A673 (cell line): ENCODE measurements at regions not wholly inside any gene's neighbourhood (a gene's known extent, or its start where the extent isn't known, plus 50 kb on each side); places are given as distances from the start of the nearest gene placed in this dataset.

Experiments used
- BruUV-seq: library from RNA; stranded (reverse); fragments of 400-500 nt; replicated peaks from 2 replicates; lab custom pipeline; 2021; lab: Mats Ljungman, UMichigan
- CTCF ChIA-PET: fragments of 300-600 bp; sonication (Branson Sonifier 250); formaldehyde crosslinking; loops from one replicate; lab custom pipeline; 2022; ENCODE audit warnings: antibody characterized with exemption; lab: Charles Lee
- POLR2A ChIA-PET: fragments of 300-600 bp; sonication (Branson Sonifier 250); formaldehyde crosslinking; loops from one replicate; lab custom pipeline; 2022; ENCODE audit warnings: antibody characterized with exemption; ENCODE audit not compliant: low non-redundant PET; lab: Charles Lee
- DNase-seq: peaks from one replicate; pipeline ENCODE4 v3.0.0-alpha.2; 2015; ENCODE audit warnings: low spot score
- H3K27ac ChIP-seq: fragments of 200-600 bp; sonication (generic); 2 replicates; pipeline ENCODE4 v1.5.1; 2016; ENCODE audit warnings: mixed run types, low read depth, mild to moderate bottlenecking, mixed read lengths, antibody characterized with exemption, low read length; ENCODE audit not compliant: poor library complexity, severe bottlenecking
- H3K27me3 ChIP-seq: fragments of 200-600 bp; sonication (generic); replicated peaks from 2 replicates; pipeline ENCODE4 v1.6.1; 2017; ENCODE audit warnings: mixed run types, low read depth, mild to moderate bottlenecking, mixed read lengths, antibody characterized with exemption, low read length; ENCODE audit not compliant: insufficient read depth, poor library complexity
- H3K36me3 ChIP-seq: fragments of 200-600 bp; sonication (generic); 2 replicates; pipeline ENCODE4 v1.6.1; 2016; ENCODE audit warnings: mixed run types, mild to moderate bottlenecking, mixed read lengths, antibody characterized with exemption, low read length; ENCODE audit not compliant: insufficient read depth, poor library complexity, severe bottlenecking
- H3K4me1 ChIP-seq: fragments of 200-600 bp; sonication (generic); 2 replicates; pipeline ENCODE4 v1.6.1; 2017; ENCODE audit warnings: mixed run types, mild to moderate bottlenecking, mixed read lengths, antibody characterized with exemption, low read length; ENCODE audit not compliant: insufficient read depth, poor library complexity, severe bottlenecking
- H3K4me3 ChIP-seq: fragments of 200-600 bp; sonication (generic); 2 replicates; pipeline ENCODE4 v1.5.1; 2016; ENCODE audit warnings: low read depth, mixed run types, mild to moderate bottlenecking, mixed read lengths, low read length; ENCODE audit not compliant: poor library complexity, severe bottlenecking
- H3K9me3 ChIP-seq: fragments of 200-600 bp; sonication (generic); 2 replicates; pipeline ENCODE4 v1.6.1; 2016; ENCODE audit warnings: mixed run types, low read depth, mild to moderate bottlenecking, mixed read lengths, antibody characterized with exemption, low read length; ENCODE audit not compliant: poor library complexity, severe bottlenecking
- EZH2 ChIP-seq: fragments of 200-600 bp; sonication (generic); IDR thresholded peaks from 2 replicates; pipeline ENCODE4 v1.6.1; 2017; ENCODE audit warnings: borderline replicate concordance, low read depth, mild to moderate bottlenecking, mixed read lengths, antibody characterized with exemption, low read length; ENCODE audit not compliant: poor library complexity, severe bottlenecking
- intact Hi-C: fragments of 100-400 bp; cut with micrococcal nuclease; formaldehyde crosslinking; loops from one replicate; pipeline ENCODE4 v1.10.0; 2022; ENCODE audit not compliant: unreplicated experiment
- TF ChIP-seq, protein P1 (sequence below): fragments of 300-800, 200-600 bp; sonication (generic); conservative IDR thresholded peaks from 2 replicates; pipeline ENCODE4 v1.5.1; 2017; ENCODE audit warnings: low read depth, mild to moderate bottlenecking, antibody characterized with exemption, low read length, moderate library complexity, mixed read lengths

DNA sequence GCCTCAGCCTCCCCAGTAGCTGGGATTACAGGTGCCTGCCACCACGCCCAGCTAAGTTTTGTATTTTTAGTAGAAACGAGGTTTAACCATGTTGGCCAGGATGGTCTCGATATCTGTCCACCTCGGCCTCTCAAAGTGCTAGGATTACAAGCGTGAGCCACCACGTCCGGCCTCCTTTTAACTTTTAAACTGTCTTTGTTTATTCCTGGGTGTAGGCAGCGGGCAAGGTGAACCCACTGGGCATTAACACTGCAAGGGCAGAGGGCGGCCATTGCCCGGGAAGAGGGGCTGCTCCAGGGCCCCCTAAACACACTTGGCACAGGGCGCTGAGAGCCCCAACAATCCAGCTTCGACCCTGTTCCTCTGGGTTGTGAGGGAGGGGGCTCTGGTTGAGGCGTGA is 693.6 kb downstream of the BRD1 start:
- intact Hi-C loops, result no loop called here
- H3K27ac ChIP-seq, result no peak overlapping the region
- no peak for TF ChIP-seq EZH2
- TF ChIP-seq, protein P1, sequence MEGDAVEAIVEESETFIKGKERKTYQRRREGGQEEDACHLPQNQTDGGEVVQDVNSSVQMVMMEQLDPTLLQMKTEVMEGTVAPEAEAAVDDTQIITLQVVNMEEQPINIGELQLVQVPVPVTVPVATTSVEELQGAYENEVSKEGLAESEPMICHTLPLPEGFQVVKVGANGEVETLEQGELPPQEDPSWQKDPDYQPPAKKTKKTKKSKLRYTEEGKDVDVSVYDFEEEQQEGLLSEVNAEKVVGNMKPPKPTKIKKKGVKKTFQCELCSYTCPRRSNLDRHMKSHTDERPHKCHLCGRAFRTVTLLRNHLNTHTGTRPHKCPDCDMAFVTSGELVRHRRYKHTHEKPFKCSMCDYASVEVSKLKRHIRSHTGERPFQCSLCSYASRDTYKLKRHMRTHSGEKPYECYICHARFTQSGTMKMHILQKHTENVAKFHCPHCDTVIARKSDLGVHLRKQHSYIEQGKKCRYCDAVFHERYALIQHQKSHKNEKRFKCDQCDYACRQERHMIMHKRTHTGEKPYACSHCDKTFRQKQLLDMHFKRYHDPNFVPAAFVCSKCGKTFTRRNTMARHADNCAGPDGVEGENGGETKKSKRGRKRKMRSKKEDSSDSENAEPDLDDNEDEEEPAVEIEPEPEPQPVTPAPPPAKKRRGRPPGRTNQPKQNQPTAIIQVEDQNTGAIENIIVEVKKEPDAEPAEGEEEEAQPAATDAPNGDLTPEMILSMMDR, result no peak
- CTCF ChIA-PET, result interaction anchor here (0.7 kb wide), 1 partner anchor 29 kb away, joined by 5 read pairs; no protein-coding TSS in a partner anchor
- H3K9me3 ChIP-seq, result no peaks in the 10 kb centered on the region
- no peaks in the 10 kb centered on the region for H3K4me1 ChIP-seq
- POLR2A ChIA-PET, result no interaction called here
- no peak for DNase-seq
- no peak overlapping the region for H3K4me3 ChIP-seq
- BruUV-seq, result no TSS peak
- H3K36me3 ChIP-seq, result no peaks in the 10 kb centered on the region
- H3K27me3 ChIP-seq, result no peaks in the 10 kb centered on the region

DNA sequence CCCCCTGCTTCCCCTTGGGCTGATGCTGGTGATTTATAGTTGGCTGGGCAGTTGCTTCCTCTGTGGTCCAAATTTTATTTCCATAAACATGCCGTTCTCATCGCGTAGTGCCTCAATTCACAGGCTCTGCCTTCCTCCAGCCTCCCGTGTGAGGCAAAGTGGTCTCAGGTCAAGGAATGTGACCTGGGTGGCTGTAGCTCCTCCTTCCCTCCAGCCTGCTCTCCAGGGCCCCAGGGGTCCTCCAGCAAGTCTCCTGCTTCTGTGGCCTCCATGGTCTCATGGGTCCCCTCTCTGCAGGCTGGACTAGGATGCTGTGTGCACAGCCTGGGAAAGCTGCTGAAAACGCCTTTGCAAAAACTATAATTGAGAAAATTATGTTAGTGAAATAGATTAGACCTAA is 694.1 kb downstream of the BRD1 start:
- Histone ChIP-seq H3K4me3 (no peak overlapping the region), H3K4me1 (no peaks in the 10 kb centered on the region), H3K27me3 (no peaks in the 10 kb centered on the region), H3K9me3 (no peaks in the 10 kb centered on the region), H3K27ac (no peak overlapping the region), H3K36me3 (no peaks in the 10 kb centered on the region)
- TF ChIP-seq, protein P1, result no peak
- TF ChIP-seq EZH2, result no peak
- ChIA-PET CTCF (interaction anchor here (0.7 kb wide), 1 partner anchor 29 kb away, joined by 5 read pairs; no protein-coding TSS in a partner anchor), POLR2A (no interaction called here)
- DNase-seq, result no peak
- no TSS peak for BruUV-seq
- intact Hi-C loops, result no loop called here

DNA sequence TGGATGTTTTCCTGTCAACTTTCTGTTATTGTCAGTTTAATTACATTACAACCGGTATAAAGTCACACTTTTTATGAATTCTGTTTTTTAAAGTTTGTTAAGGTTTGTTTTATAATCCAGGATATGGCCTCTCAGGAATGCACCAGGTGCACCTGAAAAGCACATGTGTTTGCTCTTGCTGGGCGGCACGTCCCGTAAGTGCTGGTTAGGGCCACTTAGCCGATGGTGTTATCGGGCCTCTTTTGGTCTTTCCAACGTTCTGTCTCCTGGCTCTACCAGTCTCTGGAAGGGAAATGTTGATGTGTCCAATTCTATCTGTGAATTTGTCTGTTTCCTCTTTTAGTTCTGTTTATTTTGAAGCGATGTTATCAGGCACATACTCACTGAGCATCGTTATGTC is 695.7 kb downstream of the BRD1 start:
- DNase-seq, result no peak
- POLR2A ChIA-PET, result no interaction called here
- CTCF ChIA-PET, result no interaction called here
- no peaks in the 10 kb centered on the region for H3K36me3 ChIP-seq
- H3K9me3 ChIP-seq, result no peaks in the 10 kb centered on the region
- H3K27ac ChIP-seq, result no peak overlapping the region
- no peak for TF ChIP-seq EZH2
- TF ChIP-seq, protein P1, result no peak
- no peaks in the 10 kb centered on the region for H3K4me1 ChIP-seq
- no TSS peak for BruUV-seq
- H3K27me3 ChIP-seq, result no peaks in the 10 kb centered on the region
- intact Hi-C loops, result no loop called here
- H3K4me3 ChIP-seq, result no peak overlapping the region
